LNCAP (cell line): ENCODE measurements at regions not wholly inside any gene's neighbourhood (a gene's known extent, or its start where the extent isn't known, plus 50 kb on each side); places are given as distances from the start of the nearest gene placed in this dataset.

Experiments
- CTCF ChIP-seq: fragments of 450-650 bp; IDR thresholded peaks from 2 replicates; pipeline ENCODE4 v1.5.1; 2017; ENCODE audit warnings: mild to moderate bottlenecking

DNA sequence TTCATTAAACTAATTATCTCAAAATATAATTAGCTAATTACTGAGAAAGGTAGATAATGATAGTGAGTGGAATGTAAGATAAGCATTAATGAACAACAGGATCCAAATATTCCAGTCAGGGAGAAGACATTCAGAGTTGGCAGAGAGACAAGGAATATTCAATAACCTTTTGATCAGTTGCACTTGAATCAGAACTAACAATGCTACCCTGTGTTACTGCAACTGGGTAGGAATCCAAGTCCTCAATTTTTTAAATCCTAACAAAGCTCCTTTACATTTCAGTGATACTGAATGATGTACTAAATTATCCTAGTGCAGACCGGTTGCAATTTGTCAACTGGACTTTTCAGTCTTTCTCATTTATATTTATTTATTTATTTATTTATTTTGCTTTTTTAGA is 107.1 kb upstream of the MIR17HG start:
- no peak for TF ChIP-seq CTCF

GRCh38 chr13:91241221-91241933 is 106.1 kb upstream of the MIR17HG start:
- TF ChIP-seq CTCF: no peak

DNA sequence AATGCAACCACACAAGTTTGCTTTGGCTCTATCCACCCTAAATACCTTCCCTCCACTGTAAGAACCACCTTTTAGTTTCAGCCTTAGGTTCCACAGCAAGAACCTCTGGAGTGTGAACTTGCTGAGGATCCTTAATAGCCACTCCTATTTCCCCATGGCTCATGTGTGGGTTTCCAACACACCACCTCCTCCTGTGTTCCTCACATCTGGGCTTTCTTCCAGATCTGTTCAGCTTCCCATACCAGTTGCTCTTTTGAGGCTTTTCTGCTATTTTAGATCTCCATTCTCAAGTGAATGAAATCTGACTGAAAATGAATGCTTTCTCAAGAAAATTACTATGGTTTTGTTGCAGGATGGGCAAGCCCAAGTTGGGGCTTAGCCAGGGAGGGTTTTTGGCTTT is 104.8 kb upstream of the MIR17HG start:
- TF ChIP-seq CTCF: no peak

GRCh38 chr13:91245288-91245687 is 102.2 kb upstream of the MIR17HG start:
- TF ChIP-seq CTCF: no peak

DNA sequence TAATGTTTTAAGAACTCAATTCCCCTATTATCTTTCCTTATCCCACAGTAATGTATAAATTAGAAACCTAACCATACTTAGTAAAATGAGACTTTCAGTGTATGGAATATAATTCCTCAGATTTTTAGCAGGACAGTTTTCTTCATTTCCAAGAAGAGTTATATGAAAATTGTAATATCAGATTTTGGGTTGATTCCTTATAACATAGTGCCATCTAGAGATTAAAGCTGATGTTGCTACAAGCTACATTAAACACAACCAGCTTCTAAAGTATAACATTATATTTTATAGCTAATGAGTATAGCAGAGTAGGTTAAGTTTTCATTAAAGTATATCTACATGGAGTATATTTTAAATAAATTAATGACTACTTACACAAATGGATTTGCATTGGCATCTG is 99.7 kb upstream of the MIR17HG start:
- TF ChIP-seq CTCF: peak; percentile 64

DNA sequence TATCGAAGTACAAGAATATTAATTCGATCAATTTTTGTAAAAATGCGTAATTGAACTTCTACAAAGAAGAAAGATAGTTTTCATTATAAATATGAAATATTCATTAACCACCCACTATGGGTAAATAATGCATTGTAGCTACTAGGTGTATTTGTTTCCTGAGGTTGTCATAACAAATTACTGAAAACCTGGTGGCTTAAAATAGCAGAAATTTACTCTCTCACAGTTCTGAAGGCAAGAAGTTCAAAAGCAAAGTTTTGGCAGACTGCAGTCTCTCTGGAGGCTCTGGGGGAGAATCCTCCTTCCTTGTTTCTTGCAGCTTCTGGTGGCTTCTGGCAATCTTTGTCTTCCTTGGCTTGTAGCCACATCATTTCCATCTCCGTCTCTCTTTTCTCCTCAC is 99.2 kb upstream of the MIR17HG start:
- TF ChIP-seq CTCF: no peak

DNA sequence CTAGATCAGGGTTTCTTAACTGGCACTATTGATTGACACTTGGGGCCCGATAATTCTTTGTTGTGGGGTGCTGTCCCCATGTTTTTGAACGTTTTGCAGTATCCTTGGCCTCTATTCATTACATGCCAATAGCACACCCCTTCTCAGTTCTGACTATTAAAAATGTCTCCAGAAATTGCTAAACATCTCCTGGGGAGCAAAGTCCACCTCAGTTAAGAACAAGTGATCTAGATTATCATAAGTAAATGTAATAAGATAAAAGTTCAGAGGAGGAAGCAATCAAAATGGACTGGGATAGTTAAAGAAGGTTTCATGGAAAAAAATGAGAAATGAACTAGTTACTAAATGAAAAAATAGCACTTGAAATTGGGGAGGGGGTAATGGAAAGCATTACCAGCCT is 98.1 kb upstream of the MIR17HG start:
- no peak for TF ChIP-seq CTCF

DNA sequence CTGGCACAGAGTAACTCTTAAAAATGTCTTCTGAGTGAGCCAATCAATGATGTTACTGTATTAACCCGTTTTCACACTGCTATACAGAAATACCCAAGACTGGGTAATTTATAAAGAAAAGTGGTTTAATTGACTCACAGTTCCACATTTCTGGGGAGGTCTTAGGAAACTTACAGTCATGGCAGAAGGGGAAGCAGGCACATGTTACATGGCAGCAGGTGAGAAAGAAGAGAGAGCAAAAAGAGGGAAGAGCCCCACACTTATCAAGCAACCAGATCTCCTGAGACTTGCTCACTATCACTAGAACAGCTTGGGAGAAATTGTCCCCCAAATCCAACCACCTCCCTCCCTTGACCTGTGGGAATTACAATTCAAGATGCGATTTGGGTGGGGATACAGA is 97.6 kb upstream of the MIR17HG start:
- TF ChIP-seq CTCF: no peak
